Astrocyte of the hippocampus (primary cell): ENCODE measurements at regions not wholly inside any gene's neighbourhood (a gene's known extent, or its start where the extent isn't known, plus 50 kb on each side); places are given as distances from the start of the nearest gene placed in this dataset.
"Not testable (repeated sequence)": the region's sequence is repeated elsewhere in the genome, so short reads cannot be mapped to it uniquely, and the experiment has no call there.

ENCODE experiments used
- DNase-seq: peaks from one replicate; pipeline ENCODE4 v3.0.0; 2011; ENCODE audit warnings: low read depth, low spot score

GRCh38 chr1:80349218-80349617, 1342.7 kb upstream of the ADGRL4 start:
- no peak for DNase-seq

- DNase-seq: no peak
Observed at GRCh38 chr1:80341021-80341420, 1334.5 kb upstream of the ADGRL4 start.

- DNase-seq: no peak
Observed at GRCh38 chr1:80318108-80318507, 1311.6 kb upstream of the ADGRL4 start.

GRCh38 chr1:80310703-80311245, 1304.2 kb upstream of the ADGRL4 start:
- DNase-seq: no peak

- no peak for DNase-seq
Observed at GRCh38 chr1:80305466-80305865, 1298.9 kb upstream of the ADGRL4 start.

- DNase-seq: no peak
Observed at GRCh38 chr1:80293818-80294217, 1287.3 kb upstream of the ADGRL4 start.

- not testable (repeated sequence) for DNase-seq
Observed at GRCh38 chr1:80288750-80289149, 1282.2 kb upstream of the ADGRL4 start.

- no peak for DNase-seq
Observed at GRCh38 chr1:80282536-80282935, 1276.0 kb upstream of the ADGRL4 start.

- DNase-seq: no peak
Observed at GRCh38 chr1:80278936-80279335, 1272.4 kb upstream of the ADGRL4 start.

- DNase-seq: no peak
Observed at GRCh38 chr1:80274256-80274655, 1267.7 kb upstream of the ADGRL4 start.

GRCh38 chr1:80272495-80272894, 1266.0 kb upstream of the ADGRL4 start:
- DNase-seq: no peak

- DNase-seq: no peak
Observed at GRCh38 chr1:80258659-80259058, 1252.1 kb upstream of the ADGRL4 start.

GRCh38 chr1:80251591-80251990, 1245.1 kb upstream of the ADGRL4 start:
- no peak for DNase-seq

- no peak for DNase-seq
Observed at GRCh38 chr1:80251171-80251570, 1244.6 kb upstream of the ADGRL4 start.

- DNase-seq: no peak
Observed at GRCh38 chr1:80250573-80251168, 1244.1 kb upstream of the ADGRL4 start.

GRCh38 chr1:80249699-80250098, 1243.2 kb upstream of the ADGRL4 start:
- DNase-seq: no peak

- DNase-seq: no peak
Observed at GRCh38 chr1:80248886-80249285, 1242.4 kb upstream of the ADGRL4 start.

GRCh38 chr1:80245813-80246212, 1239.3 kb upstream of the ADGRL4 start:
- DNase-seq: no peak

- no peak for DNase-seq
Observed at GRCh38 chr1:80244372-80244771, 1237.8 kb upstream of the ADGRL4 start.

- DNase-seq: no peak
Observed at GRCh38 chr1:80241566-80241965, 1235.0 kb upstream of the ADGRL4 start.

- DNase-seq: no peak
Observed at GRCh38 chr1:80225510-80225909, 1219.0 kb upstream of the ADGRL4 start.

GRCh38 chr1:80221319-80221718, 1214.8 kb upstream of the ADGRL4 start:
- DNase-seq: no peak

- DNase-seq: peak; percentile 71
Observed at GRCh38 chr1:80218112-80218511, 1211.6 kb upstream of the ADGRL4 start.
